ENCODE measurements at regions not wholly inside any gene's neighbourhood (a gene's known extent, or its start where the extent isn't known, plus 50 kb on each side); places are given as distances from the start of the nearest gene placed in this dataset.

DNA sequence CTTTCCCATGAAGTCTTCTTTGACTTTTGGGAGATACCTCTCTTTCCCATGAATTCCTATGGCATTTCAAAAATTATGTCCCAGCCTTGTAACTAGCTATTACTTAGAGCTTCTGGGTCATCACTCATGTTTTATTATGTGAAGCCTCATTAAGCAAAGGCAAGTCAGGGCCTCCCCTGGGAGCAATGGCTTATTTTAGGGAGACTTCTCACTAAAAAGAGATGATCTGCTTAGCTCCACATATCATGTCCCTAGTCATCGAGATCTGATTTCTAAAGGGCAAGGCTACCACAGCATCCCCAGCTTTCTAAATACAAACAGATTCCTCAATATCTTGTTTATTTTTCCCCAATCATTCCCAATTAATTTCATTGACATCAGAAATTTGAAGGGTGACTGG, 154.0 kb upstream of the MANEA start:
- no peak for TF ChIP-seq ZNF184 (CRISPR knock-in tag; IDR thresholded peaks at IDR 0.05)
- TF ChIP-seq ZC3H11A (IDR thresholded peaks at IDR 0.05; ENCODE audit: low read depth, low read length): no peak
- no peak for TF ChIP-seq TAF15 (IDR thresholded peaks at IDR 0.05; ENCODE audit: low read depth, low read length)
- TF ChIP-seq C11orf30 (IDR thresholded peaks at IDR 0.05; ENCODE audit: low read depth): no peak
- no peak for TF ChIP-seq ELF1 (tag; IDR thresholded peaks at IDR 0.05)
- no peak for TF ChIP-seq JUNB (CRISPR knock-in tag; conservative IDR thresholded peaks at IDR 0.05)
- no peak for TF ChIP-seq FOXJ2 (tag; IDR thresholded peaks at IDR 0.05)
- TF ChIP-seq MAFK (IDR thresholded peaks at IDR 0.05; ENCODE audit: low read length): no peak
- no peak for TF ChIP-seq SAP30 (IDR thresholded peaks at IDR 0.05; ENCODE audit: borderline replicate concordance, insufficient read depth, low read depth, low read length, poor library complexity, severe bottlenecking)
- TF ChIP-seq SREBF1 (IDR thresholded peaks at IDR 0.05; ENCODE audit: borderline replicate concordance, low read depth, low read length): no peak
